Activated CD8-positive, alpha-beta memory T cell treated with anti-CD3 and anti-CD28 coated beads for 48 hours (primary cell): ENCODE measurements at regions not wholly inside any gene's neighbourhood (a gene's known extent, or its start where the extent isn't known, plus 50 kb on each side); places are given as distances from the start of the nearest gene placed in this dataset.
"Not testable (repeated sequence)": the region's sequence is repeated elsewhere in the genome, so short reads cannot be mapped to it uniquely, and the experiment has no call there.

Experiments used
- DNase-seq, 3 experiments: peaks; one replicate each; pipeline ENCODE4 v3.0.0-alpha.2; 2020; ENCODE audit warnings: low read depth in 2 of 3, low spot score in 2 of 3

DNA sequence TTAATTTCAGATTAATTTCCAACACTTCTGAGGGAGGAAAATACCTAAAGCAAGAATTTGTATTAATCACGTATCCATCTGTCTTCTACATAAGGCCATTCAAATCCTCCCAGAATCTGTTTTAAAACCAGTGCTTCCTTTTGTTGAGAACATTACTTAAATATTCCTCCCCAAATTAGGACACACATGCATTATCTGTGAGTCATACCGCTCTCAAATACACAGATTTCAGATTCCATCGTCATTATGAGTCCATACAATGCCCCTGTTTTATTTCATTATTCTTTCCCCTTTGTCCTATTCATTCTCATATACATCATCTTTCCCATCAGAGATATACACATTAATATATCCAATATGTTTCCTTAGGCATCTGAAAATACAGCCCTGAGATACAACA lies 57.3 kb upstream of the PRSS12 start:
- DNase-seq, result no peak

- no peak for DNase-seq
Observed at GRCh38 chr4:118417325-118417724, 64.5 kb upstream of the PRSS12 start.

DNA sequence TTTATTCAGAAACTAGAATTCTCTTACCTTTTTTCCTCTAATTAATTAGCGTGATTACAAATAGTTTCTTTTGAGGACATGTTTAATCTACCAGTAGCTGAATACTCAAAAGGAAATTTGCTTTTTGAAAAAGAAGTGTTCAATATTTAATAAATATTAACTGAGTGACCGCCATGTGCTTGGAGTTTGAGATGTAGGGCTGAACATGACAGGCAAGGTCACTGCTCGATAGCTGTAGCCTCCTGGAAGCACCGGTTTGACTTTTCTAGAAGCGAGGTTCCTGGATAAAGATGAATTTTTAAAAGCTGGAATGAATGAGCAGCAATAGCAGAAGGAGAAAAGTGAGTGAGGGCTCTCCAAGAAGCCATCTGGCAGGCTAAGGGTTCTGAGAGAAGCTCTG lies 65.0 kb upstream of the PRSS12 start:
- DNase-seq, result not testable (repeated sequence)

GRCh38 chr4:118418396-118418795 lies 65.6 kb upstream of the PRSS12 start:
- not testable (repeated sequence) for DNase-seq

DNA sequence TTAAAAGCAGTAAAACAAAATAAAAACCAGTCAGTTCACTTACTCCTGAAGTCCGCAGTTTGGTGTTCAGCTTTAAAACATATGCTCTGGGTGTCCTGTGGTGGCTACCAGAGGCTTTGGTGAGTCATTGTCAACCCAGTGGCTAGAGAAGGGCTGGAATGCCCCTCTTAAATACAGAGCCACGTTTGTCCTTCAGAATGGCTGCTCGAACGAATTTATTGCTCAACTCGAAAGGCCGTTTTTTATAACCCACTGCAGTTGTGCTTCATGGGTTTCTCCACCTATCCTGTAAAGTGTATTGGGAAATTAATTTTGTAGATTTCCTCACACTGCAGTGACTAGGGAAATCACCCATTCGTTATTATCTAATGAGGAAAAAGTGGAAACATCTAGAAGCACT lies 66.8 kb upstream of the PRSS12 start:
- DNase-seq, result not testable (repeated sequence)

DNA sequence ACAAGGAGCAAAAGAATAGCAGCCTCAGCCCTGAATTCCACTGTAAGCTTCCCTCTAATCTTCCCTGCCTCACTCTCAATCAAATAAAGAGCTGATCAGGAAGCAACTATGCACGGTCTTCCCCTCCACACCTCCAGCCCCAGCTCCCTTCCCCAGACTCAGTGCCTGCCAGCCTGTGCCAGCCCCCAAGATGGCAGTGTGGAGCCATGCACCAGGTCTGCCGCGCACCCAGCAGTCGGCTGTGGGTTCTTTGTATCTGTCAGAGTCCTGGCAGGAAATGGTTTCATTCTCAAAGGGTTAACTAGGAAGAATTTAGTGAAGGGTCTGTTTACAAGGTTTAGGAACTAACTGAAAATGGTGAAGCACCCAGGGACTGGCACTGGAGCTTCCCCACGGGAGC lies 71.3 kb upstream of the PRSS12 start:
- DNase-seq, result peak; percentile 2 to 18 (median 14)

DNA sequence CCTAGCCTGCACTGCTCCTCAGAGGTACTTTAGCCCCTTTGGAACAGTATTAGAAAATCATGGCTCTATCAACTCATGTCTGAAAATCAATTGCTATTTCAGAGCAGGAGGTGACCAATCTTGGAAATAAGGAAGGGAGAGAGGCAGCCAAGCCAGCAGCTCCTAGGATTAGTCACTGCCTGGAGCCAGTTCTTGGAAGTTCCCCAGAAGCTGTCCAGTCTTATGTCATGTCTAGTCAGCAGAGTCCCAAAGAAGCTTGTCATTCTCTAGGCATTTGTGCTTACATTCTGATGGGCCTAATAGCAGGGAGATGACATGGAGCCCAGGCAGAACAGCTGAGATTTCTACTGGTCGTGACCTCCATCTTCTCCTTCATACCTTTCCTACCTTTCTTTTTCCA lies 76.1 kb upstream of the PRSS12 start:
- DNase-seq, result not testable (repeated sequence)

- DNase-seq, result not testable (repeated sequence)
Observed at GRCh38 chr4:118432359-118432758, 79.6 kb upstream of the PRSS12 start.

GRCh38 chr4:118433612-118434375 lies 81.0 kb upstream of the PRSS12 start:
- not testable (repeated sequence) for DNase-seq

GRCh38 chr4:118435415-118435814 lies 82.6 kb upstream of the PRSS12 start:
- DNase-seq, result not testable (repeated sequence)

DNA sequence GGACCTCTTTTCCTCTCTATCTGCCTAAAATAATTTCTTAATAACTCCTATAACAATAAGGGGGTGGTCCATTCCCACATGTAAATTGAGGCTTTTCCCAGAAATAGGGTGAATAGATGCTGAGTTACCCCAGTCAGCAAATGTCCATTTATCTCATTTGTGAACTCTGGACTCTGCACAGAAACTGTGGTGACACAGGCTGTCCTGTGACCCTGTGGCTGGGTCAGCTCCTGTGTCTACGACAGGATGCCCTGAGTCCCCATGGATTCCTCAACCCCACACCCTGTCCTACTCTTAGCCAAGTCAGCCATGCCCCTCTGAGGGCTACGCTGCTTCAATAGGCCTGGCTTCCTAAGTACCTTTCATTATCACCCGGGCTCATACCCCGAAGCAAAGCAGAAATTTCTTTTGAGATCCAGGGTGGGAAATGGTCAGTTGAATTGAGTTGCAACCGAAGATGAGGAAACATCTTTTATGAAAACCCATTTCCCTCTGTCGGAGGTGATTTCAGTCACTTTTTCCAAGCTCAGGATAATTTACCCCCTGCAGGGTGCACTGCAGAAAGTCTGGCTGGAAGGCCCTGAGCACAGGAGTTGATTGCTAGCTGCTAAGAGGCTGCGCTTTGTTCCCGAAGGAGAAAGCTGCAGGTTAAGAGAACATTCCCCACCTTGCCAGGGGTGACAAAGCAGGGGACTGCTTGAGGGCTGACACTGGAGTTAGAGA lies 89.5 kb upstream of the PRSS12 start:
- not testable (repeated sequence) for DNase-seq

DNA sequence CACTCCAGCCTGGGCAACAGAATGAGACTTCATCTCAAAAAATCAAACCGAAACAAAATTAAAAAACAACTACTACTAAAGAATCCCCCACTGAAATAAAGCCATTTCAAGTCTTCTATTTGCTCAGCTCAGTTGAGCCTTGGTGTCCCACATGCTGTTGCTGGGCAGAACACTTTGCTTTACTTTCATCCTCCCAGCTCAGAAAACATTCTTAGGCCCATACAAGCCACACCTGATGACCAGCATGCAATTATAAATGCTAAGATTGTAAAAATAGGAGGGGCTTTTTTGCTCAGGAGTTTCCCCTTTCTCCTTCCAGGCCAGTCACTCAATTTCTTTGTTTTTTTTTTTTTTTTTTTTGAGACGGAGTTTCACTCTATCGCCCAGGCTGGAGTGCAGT lies 94.6 kb upstream of the PRSS12 start:
- DNase-seq, result not testable (repeated sequence)

DNA sequence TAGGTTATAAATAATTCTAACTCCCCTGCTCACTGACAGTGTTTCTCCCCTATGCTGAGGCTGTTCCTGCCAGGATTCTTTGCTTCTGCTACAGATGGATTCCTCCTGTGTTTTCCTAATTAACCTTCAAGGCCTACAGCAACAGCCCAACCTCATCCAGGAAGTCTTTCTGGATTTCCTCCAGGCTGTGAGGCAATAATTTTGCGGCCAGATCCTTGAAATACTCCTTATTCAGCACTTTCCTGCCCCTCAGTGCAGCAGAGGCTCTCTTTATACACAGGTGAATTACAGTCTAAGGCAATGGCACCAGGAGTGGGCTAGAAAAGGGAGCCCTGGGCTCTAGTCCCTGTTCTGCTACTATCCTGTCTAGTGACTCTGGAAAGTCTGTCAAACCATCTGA lies 102.1 kb upstream of the PRSS12 start:
- DNase-seq, result not testable (repeated sequence)

DNA sequence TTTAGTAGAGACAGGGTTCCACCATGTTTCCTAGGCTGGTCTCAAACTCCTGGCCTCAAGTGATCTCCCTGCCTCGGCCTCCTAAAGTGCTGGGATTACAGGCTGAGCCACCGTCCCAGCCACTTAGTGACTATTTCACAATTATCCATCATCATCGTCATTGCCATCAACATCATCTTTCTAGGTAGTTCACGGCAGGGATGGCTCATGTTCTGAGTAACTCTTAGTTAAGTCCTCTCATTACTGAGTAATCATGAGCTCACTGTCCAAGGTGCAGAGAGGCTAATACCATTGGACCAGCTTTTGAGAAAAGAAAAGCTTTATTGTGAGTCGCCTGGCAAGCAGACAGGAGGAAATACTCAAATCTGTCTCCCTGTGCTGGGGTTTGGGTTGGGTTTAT lies 108.6 kb upstream of the PRSS12 start:
- DNase-seq, result not testable (repeated sequence)

GRCh38 chr4:118465831-118466230 lies 113.0 kb upstream of the PRSS12 start:
- DNase-seq, result not testable (repeated sequence)

GRCh38 chr4:118474001-118474626 lies 121.3 kb upstream of the PRSS12 start:
- not testable (repeated sequence) for DNase-seq

DNA sequence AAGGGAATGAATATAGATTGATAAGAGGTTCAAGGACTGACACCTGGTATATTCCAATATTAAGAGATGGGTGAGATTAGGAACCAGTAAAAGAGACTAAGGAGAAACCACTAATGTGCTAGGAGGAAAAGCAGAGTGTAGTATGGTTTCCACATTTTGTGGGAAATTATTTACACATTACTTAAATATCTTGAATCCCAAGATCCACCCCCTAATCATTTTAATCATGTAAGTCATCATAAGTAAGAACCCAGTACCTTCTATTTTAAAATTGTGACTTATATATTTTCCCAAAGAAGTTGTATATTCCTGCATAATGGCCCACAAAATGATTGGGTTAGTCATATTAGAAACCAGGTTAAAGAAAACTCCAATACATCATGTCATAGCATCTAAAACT lies 122.0 kb upstream of the PRSS12 start:
- not testable (repeated sequence) for DNase-seq

DNA sequence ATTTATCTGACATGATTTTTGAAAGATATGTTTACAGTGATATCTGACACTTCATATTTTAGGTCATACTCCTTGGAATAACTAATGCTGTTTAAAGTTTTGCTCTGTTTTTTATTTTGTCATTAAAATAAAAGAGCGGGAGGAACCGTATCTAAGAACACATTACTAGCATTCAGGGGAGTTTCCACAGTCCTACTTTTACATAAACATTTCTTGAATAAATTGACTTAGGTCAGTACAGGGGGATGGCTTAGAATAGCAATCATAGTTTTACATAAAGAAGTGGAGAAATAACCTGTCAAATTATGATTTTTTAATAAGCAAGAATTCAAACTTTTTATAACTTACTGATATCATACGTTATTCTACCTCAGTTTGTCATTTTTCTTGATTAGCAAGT lies 123.1 kb upstream of the PRSS12 start:
- not testable (repeated sequence) for DNase-seq

- not testable (repeated sequence) for DNase-seq
Observed at GRCh38 chr4:118477826-118478225, 125.0 kb upstream of the PRSS12 start.

DNA sequence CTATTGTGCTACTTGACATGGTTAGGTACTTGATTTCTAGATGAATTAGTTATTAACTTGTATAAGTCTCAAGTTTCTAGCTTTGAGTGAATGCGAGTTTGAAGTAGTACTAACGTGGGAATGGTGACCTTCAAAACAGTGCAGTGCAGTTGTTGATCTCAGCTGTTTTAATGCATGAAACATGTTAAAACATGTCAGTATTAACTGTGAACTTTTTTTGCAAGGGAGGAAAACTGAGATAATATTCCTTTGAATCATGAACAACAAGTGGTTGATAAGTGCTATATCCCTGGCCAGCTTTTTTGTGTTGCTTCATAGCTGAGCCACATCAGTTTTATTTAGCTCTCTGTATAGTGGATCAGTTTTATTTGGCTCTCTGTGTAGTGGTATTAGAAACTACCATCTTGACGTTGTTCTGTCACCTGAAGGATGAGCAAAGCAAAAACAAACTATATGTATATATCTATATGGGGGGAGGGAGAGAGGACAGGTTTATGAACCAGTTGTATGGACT lies 133.1 kb upstream of the PRSS12 start:
- DNase-seq, result not testable (repeated sequence)

- DNase-seq, result not testable (repeated sequence)
Observed at GRCh38 chr4:118492963-118493362, 140.2 kb upstream of the PRSS12 start.

- DNase-seq, result not testable (repeated sequence)
Observed at GRCh38 chr4:118494437-118494836, 141.6 kb upstream of the PRSS12 start.
